KOPT-K1 (cell line): ENCODE measurements at regions not wholly inside any gene's neighbourhood (a gene's known extent, or its start where the extent isn't known, plus 50 kb on each side); places are given as distances from the start of the nearest gene placed in this dataset.

ENCODE experiments used
- H3K27ac ChIP-seq: fragments of 200-600 bp; sonication (generic); 2 replicates; pipeline ENCODE4 v1.5.1; 2016; ENCODE audit warnings: antibody characterized with exemption, mild to moderate bottlenecking, low read depth, low read length; ENCODE audit not compliant: poor library complexity, severe bottlenecking
- H3K36me3 ChIP-seq: fragments of 200-600 bp; sonication (generic); 2 replicates; pipeline ENCODE4 v1.5.1; 2017; ENCODE audit warnings: antibody characterized with exemption, mild to moderate bottlenecking, low read length, moderate library complexity; ENCODE audit not compliant: insufficient read depth
- H3K9me3 ChIP-seq: fragments of 200-600 bp; sonication (generic); 2 replicates; pipeline ENCODE4 v1.5.1; 2017; ENCODE audit warnings: antibody characterized with exemption, low read length, mild to moderate bottlenecking; ENCODE audit not compliant: insufficient read depth, poor library complexity, severe bottlenecking

DNA sequence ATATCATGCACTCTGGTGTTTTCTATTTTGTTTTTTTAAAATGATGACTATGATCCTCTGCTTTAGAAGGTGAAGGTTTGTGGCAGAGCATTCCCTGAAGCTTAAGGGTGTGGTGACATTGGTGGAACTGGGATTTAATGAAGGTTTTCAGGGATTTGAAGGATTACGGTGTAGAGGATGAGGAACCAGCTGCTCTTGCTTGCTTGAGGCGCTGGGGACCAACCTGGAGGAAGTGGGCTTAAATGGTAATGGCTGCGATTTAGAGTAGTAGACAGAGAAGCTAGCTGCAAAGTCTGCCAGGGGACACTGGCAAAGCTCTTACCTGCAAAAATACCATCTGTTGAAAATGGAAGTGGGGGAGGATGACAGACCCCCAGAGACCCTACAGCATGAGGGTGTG lies 241.8 kb downstream of the CLIC5 start:
- Histone ChIP-seq H3K36me3 (no peaks in the 10 kb centered on the region), H3K9me3 (no peaks in the 10 kb centered on the region), H3K27ac (no peak overlapping the region)

DNA sequence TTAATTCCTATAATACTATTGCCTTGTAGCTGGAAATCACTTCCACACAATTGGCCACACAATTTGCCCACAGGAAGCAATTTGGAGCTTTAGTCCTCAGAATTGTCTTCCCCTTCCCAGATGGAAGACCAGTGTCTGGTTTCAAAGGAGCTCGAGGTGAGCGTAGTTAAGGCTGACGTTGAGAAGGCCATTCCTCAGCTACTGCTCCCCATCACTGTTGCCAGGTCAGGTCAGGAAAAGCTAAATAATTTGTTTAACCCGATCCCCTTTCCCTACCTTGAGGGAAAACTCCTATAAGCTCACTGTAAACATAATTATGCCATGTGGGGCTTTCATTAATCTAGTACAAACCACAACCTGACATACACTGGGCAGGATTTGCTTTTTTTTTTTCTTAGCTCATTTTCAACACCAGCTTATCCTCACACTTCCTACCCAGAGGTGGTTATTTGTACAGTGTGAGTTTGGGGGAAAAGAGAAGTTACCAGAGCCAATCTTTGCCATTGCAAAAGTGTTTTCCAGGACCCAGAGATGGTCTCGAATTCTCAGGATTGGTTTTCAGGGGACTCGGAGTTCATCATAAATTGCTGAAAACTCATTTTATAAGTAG lies 242.7 kb downstream of the CLIC5 start:
- Histone ChIP-seq H3K9me3 (no peaks in the 10 kb centered on the region), H3K36me3 (no peaks in the 10 kb centered on the region), H3K27ac (no peak overlapping the region)

DNA sequence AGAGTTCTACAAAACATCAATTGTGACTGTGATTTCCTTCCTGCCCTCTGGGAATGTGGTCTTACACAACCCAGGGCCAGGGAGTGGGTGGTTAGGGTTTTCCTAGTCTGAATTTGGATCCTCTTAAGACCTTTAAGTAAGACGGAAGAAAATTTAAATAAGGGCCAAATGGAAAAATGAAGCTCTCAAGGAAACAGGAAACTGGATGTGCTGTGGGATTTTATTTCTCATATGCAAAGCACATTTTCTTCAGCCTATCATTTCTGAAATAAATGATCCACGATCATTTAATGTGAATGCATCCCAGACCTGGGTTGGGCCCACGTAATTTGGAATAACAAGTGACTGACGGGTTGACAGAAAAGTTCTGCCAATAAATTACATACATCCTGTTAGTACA lies 243.6 kb downstream of the CLIC5 start:
- Histone ChIP-seq H3K36me3 (no peaks in the 10 kb centered on the region), H3K27ac (no peak overlapping the region), H3K9me3 (no peaks in the 10 kb centered on the region)

DNA sequence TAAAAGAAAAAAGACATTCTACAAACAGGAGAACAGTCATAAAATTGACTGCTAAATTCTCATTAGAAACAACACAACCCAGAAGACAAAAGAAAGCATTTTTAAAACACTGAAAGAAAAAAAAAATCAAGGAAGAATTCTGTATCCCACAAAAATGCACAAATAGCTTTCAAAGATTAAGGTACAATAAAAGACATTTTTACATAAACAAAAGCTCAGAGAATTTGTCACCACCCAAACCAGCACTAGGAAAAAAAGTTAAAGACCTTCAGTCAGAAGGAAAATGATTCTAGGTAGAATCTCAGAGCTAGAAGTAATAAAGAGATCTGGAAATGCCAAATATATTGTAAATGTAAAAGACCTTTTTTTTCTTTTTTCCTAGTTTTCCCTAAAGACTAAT lies 252.4 kb downstream of the CLIC5 start:
- Histone ChIP-seq H3K27ac (no peak overlapping the region), H3K36me3 (no peaks in the 10 kb centered on the region), H3K9me3 (peaks cover 7% of the 10 kb centered on the region)

DNA sequence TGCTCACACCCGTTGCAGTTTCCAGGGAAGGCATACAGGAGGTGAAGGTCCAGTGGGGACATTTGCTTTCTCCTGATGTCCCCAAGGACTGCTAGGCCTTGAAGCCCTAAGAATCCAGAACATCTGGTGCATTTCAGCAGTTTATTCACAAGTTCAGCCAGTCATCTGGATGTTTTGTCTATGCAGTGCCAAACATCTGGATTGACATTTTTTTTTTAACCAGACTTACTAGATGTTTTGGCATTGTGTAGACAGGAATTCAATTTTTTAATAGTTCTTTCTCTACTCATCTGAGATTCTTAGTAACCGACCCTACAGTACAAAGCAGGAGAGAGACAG lies 256.2 kb downstream of the CLIC5 start:
- no peaks in the 10 kb centered on the region for H3K36me3 ChIP-seq
- peaks cover 7% of the 10 kb centered on the region for H3K9me3 ChIP-seq
- no peak overlapping the region for H3K27ac ChIP-seq

DNA sequence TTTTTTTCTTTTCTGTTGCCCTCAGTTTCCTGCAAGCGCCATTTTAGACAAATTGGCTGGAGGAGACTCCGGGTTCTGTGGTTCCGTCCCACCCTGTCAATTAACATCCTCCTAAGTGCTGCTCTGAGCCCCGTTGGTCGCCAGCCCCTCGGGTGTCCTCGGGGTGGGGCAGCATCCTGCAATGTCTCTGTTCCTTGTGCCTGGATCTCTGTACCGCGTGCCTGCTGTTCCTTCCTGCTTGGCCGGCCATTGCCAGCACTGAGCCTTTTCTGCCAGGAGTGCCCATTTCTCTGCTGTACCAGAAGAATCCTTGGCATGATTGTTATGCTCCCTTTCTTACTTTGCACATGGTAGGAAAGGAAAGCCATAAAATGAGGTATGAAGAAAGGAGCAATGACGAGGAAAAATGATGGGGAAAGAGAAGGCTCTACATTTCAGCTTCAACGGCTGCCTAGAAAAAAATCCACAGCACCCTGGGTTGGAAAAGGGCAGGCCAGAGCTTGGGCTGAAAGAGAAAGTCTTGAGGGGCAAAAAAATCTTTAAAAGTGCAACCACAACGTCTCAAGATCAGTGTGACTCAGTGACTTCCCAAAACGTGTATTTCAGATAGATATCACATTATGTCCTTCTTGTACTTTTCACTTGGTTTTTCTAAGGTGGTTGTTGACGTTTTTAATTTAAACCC lies 256.7 kb downstream of the CLIC5 start:
- H3K36me3 ChIP-seq = no peaks in the 10 kb centered on the region
- no peak overlapping the region for H3K27ac ChIP-seq
- H3K9me3 ChIP-seq = peaks cover 3% of the 10 kb centered on the region

DNA sequence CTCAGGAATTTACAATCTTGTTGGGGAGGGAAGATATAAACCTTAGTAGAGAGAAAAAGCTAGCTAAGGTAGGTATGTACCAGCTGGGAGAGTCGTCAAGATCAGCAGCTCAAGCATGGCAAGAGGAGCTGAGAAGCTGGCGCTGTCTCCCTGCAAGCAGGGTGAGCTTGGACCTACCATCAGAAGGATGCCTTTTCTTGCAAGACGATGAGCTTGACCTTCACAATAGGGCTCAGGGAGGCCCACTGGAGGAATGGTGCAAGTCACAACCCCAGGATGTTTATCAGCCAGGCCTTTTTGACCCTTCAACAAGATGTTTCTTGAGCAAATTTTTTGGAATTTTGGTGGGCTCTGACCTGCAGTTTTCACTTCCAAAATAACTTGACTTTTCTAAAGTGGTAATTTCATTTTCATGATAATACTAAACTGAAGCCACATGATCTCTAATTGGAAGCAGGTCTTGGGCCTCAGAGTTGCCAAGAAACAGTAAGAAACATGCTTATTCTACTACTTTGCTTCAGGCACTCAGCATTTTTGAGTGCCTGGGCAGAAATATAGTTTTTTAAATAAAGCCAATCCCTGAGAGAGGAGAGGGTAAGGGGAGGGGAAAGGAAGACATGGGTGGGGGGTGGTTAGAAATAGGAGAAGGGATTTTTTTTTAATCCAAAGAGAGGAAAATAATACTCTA lies 258.1 kb downstream of the CLIC5 start:
- H3K9me3 ChIP-seq = no peaks in the 10 kb centered on the region
- no peaks in the 10 kb centered on the region for H3K36me3 ChIP-seq
- H3K27ac ChIP-seq = no peak overlapping the region

DNA sequence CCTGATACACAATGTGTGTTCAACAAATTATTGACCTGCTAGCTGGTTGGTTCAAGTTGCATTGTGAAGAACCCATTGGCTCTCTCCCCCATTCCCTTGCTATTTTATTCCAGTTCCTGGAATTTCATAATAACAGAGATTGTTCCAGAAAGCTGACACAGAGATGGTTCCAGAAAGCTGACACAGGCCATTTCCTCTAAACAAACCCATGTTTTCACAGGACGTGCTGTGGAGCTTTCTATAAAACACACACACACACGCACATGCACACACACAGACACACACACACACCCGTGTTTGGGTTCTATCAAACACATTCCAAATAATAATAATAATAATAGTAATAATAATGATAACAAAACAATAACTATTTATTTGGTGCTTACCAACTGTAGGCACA lies 259.1 kb downstream of the CLIC5 start:
- Histone ChIP-seq H3K36me3 (no peaks in the 10 kb centered on the region), H3K27ac (no peak overlapping the region)

DNA sequence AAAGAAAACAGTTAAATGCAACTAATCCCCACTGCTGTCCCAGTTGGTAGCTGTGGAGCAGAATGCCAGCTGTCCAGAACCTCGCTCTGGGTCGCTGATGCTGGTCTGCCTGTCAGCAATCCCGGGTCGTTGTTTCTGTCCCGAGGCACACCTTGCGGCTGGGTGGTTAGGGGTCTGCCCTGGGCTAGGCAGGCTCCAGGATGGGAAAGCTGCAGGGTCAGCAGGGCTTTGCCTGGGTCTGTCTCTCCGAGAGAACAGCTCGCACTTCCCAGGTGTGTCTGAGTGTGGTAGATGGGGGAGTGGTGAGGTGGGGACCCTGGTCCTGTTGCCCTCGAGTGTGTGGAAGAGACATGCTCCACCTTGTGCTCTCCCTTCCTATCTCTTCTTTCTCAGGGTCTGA lies 261.2 kb downstream of the CLIC5 start:
- H3K9me3 ChIP-seq = no peaks in the 10 kb centered on the region
- no peaks in the 10 kb centered on the region for H3K36me3 ChIP-seq
- no peak overlapping the region for H3K27ac ChIP-seq

More for the DNA sequence above, 259.1 kb downstream of the CLIC5 start:
- no peaks in the 10 kb centered on the region for H3K9me3 ChIP-seq

DNA sequence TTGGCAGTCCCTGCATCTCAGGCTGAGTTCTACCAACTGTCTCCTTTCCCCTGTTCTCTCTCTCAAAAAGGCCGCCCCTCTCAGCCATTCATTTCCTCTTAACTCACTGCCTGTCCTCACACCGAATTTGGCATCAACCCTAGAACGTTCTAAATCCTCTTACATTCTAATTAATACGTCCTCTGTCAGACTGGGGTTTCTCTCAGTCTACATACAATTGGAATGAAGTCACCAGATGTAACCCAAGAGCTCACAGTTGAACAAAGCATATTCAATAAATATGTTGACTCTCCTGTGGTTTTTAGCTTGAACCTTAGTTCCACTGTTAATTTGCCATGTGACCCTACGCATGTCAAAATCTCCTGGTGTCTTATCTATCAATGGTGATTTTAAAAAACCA lies 269.6 kb downstream of the CLIC5 start:
- H3K27ac ChIP-seq = no peak overlapping the region

DNA sequence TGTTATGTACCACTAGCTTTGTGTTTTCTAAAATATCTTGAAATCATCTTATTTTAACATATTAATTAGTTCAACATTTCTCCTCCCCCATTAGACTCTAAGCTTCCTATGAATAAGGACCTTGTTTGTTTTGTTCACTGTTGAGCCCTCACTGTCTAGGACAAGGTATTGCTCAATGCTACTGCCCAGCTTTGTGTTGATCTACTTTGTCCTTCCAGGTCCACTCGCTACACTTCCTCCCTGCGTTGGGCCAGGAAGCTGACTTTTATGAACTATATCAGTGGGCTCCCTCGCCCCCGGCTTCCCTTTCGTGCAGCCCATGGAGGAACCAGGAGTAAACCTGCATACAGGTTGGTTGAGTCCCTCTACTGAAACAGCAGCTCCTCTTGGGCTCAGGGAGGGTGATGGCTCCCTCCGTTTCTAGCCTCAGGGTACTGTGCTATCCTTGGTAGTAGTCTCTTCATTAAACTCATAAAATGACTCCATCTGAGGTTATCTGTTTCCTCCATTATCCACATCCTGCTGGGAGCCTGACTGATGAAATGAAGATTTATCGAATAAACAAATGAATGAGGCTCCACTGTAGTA lies 272.5 kb downstream of the CLIC5 start:
- H3K36me3 ChIP-seq = no peaks in the 10 kb centered on the region
- H3K27ac ChIP-seq = no peak overlapping the region
- H3K9me3 ChIP-seq = peaks cover 7% of the 10 kb centered on the region

More for the DNA sequence above, 269.6 kb downstream of the CLIC5 start:
- Histone ChIP-seq H3K9me3 (peaks cover 9% of the 10 kb centered on the region), H3K36me3 (no peaks in the 10 kb centered on the region)

DNA sequence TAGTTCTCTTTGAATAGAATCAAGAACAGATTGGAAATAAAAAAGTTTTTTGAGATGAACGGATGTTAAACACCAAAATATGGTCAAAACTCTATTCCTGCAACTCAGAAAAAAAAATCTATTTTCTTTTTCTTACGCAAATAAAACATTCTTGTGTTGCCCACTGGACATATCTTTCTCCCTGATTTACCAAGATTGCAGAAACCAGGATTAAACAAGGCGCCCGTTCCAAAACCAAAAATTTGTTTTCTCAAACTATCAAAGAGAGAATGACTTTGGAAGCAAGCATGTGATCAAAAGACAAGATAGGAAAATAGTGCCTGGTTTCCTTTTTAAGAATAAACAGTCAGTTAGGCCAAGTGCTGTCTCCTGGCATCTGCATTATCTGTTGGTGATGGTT lies 273.1 kb downstream of the CLIC5 start:
- no peaks in the 10 kb centered on the region for H3K36me3 ChIP-seq
- no peak overlapping the region for H3K27ac ChIP-seq
- H3K9me3 ChIP-seq = peaks cover 1% of the 10 kb centered on the region

DNA sequence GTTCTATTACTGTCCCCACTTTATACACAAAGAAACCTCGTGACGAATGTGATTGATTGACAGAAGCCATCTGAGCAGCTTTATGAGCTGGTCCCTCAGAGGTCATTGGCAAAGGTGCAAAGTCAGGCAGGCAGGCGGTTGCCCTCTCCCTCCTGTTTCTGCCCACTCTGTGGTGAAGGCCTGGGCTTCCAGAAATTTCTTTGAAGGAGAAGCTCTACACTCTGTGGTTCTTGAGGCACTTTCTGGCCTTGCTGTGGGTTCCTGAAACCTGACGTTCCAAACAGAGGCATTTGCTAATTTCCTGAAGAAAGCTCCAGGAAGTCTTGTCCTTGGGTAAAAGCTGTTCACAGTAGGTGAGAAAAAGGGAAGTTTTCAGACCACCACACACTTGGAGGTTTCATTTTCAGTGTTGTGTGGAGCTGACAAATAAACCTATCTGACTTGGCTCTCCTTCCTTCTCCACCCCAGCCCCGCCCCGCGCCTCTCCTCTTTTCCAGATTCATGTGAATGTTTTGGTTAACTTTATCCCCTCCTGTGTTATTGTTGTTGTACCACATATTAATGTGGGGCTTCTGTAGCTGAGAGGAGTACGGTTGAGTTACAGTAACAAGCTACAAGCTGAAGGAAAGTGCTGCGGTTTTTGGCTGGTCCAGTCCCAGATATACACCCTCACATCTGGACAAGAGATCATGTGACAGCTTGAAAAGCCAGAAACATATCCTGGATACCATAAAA lies 274.1 kb downstream of the CLIC5 start:
- H3K36me3 ChIP-seq = no peaks in the 10 kb centered on the region
- no peak overlapping the region for H3K27ac ChIP-seq

DNA sequence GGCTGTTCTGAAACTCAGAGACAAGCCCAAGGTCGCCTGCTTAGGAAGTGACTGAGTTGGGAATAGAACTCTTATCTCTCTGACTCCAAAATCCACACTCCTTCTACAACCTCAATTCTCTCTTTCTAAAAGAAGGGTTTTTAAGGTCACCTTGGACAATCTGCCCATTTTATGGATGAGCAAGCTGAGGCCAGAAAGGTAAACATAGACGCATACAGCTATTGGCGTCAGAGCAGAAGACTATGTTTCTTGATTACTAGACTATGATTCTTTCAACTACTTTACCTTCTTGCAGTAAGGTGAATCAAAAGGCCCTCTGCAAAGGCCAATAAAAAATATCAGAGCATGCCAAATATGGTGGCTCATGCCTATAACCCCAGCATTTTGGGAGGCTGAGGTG lies 276.6 kb downstream of the CLIC5 start:
- Histone ChIP-seq H3K27ac (no peak overlapping the region), H3K9me3 (no peaks in the 10 kb centered on the region), H3K36me3 (no peaks in the 10 kb centered on the region)

More for the DNA sequence above, 274.1 kb downstream of the CLIC5 start:
- no peaks in the 10 kb centered on the region for H3K9me3 ChIP-seq

DNA sequence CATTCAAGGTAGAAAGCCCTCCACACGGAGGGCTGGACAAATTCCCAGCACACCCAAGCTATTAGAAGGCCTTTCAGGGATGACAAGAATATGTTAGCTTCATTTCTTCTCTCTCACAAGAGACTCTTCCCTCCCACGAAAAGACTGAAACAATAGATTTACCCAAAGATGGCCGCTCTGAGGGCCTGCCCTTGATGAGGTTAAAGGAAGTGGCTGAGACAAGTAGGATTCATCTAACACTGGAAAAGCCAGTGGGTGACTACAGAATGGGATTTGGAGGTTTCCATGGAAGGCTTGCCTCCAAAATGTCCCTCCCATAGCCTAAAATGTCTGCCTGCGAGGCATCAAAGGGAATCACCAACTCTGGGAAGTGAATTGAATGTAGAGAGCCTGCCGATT lies 277.6 kb downstream of the CLIC5 start:
- H3K9me3 ChIP-seq = no peaks in the 10 kb centered on the region
- H3K36me3 ChIP-seq = no peaks in the 10 kb centered on the region
- no peak overlapping the region for H3K27ac ChIP-seq
